Muscle of leg (tissue), 3 donors: ENCODE measurements at regions not wholly inside any gene's neighbourhood (a gene's known extent, or its start where the extent isn't known, plus 50 kb on each side); places are given as distances from the start of the nearest gene placed in this dataset.

Experiments
- DNase-seq: peaks from one replicate; pipeline ENCODE4 v3.0.0; 2013
- H3K27ac ChIP-seq: one replicate; pipeline ENCODE4 v1.5.1; 2013; ENCODE audit warnings: mild to moderate bottlenecking, low read length, control low read depth
- H3K27me3 ChIP-seq: one replicate; pipeline ENCODE4 v1.6.1; 2013; ENCODE audit warnings: low read length; ENCODE audit not compliant: control insufficient read depth, insufficient read depth
- H3K36me3 ChIP-seq: one replicate; pipeline ENCODE4 v1.6.1; 2013; ENCODE audit warnings: low read length; ENCODE audit not compliant: control insufficient read depth, insufficient read depth
- H3K4me1 ChIP-seq: one replicate; pipeline ENCODE4 v1.6.1; 2013; ENCODE audit warnings: low read length; ENCODE audit not compliant: control insufficient read depth, insufficient read depth
- H3K4me3 ChIP-seq: one replicate; pipeline ENCODE4 v1.5.1; 2013; ENCODE audit warnings: low read length, control low read depth
- H3K9me3 ChIP-seq: replicated peaks from 2 replicates; pipeline ENCODE4 v1.6.1; 2013; ENCODE audit warnings: low read depth, low read length; ENCODE audit not compliant: control insufficient read depth
- WGBS: methylation state at CpG from one replicate; pipeline ENCODE4 v1.1.5; 2013; ENCODE audit warnings: missing lambda C conversion rate; ENCODE audit not compliant: insufficient coverage; 5-methylcytosine and 5-hydroxymethylcytosine counted together

DNA sequence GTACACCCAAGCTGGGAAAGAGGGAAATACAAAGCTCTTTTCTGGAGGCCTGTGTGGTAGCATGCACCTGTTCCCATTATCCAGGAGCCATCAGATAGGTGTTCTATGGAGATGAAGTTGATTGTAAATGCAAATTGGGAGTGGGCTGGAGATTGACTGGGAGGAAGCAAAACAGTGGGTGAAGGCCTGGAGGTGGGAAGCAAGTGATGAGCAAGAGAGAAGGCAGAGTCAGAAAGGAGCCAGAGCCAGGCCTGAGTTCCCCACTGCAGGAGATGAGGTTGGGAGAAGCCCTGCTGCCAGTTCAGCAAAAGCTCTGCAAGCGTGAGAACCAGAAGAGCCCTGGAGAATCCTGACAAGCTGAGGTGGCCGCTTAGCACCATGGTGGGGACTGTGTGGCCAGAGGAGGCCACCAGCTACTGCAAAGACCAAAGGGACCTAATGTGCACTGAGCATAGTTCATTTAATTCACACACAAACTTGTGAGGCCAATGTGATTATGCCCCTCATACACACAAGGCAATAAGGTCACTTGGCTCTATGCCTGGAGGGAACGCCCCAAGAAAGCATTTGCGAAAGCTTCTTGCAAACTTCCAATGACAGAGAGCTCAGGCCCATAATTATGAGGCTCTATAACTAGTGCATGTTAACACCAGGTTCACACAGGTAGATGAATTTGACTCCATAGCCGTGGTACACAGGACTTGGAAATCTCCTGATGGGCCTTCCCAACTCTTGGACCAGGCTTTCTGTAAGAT lies 73.0 kb upstream of the GRIK3 start:
- no peak for DNase-seq
- Histone ChIP-seq H3K36me3 (no peaks in the 10 kb centered on the region), H3K4me3 (no peak overlapping the region), H3K4me1 (no peaks in the 10 kb centered on the region), H3K9me3 (no peaks in the 10 kb centered on the region), H3K27me3 (no peaks in the 10 kb centered on the region), H3K27ac (no peak overlapping the region)
- WGBS = 90% methylated on average over 4 of the region's 5 CpGs

DNA sequence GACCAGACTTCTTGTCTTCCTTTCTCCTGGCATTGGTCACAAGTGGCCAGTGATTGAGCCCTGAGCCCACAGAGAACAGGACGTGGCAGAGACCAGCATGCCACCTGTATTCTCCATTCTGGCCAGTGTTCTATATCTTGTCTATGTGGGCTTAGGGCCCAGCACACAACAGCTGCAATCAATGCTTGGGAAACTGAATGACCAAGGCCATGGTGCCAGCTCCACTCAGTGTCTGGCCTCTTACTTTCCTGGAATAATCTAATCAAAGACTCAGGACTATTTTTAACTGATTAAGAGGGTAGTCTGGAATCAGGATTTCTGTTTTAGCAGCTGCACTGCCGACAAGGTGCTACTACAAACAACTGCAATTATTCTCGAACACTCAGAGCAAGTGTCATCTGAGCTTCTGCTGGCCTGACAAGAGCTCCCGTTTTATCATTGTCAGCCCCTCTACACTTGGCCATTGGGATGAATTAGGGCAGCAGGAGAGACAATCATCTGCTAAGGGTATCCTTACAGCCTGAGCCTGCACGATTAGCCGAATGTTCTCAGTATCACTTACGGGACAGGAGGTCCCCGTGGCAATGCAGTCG lies 74.4 kb upstream of the GRIK3 start:
- Histone ChIP-seq H3K9me3 (no peaks in the 10 kb centered on the region), H3K27ac (no peak overlapping the region), H3K27me3 (no peaks in the 10 kb centered on the region), H3K36me3 (no peaks in the 10 kb centered on the region), H3K4me1 (no peaks in the 10 kb centered on the region), H3K4me3 (no peak overlapping the region)
- 70% methylated on average over 6 of the region's 9 CpGs for WGBS
- DNase-seq = no peak

DNA sequence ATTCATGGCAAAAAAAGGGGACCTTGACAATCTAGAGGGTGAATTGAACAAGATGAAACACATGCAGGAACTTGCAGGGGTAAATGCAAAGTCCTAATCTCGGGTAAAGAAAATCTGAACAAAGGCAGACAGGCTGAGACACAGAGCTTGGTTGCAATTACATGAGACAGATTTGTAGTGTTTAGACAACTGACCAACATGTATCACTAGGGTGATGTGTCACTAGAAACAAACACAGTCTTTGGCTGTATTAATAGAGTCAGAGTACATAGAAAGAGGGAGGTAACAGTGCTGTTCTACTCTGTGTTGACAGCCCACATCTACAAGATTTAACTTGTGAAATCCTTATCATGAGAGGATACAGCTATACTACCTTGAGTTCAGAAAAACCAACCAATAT lies 78.1 kb upstream of the GRIK3 start:
- peaks cover 3% of the 10 kb centered on the region for H3K27me3 ChIP-seq
- H3K4me1 ChIP-seq = no peaks in the 10 kb centered on the region
- no peaks in the 10 kb centered on the region for H3K36me3 ChIP-seq
- 83% methylated on average over 1 of the region's 1 CpG for WGBS
- DNase-seq = no peak
- H3K4me3 ChIP-seq = no peak overlapping the region
- H3K27ac ChIP-seq = no peak overlapping the region
- no peaks in the 10 kb centered on the region for H3K9me3 ChIP-seq

DNA sequence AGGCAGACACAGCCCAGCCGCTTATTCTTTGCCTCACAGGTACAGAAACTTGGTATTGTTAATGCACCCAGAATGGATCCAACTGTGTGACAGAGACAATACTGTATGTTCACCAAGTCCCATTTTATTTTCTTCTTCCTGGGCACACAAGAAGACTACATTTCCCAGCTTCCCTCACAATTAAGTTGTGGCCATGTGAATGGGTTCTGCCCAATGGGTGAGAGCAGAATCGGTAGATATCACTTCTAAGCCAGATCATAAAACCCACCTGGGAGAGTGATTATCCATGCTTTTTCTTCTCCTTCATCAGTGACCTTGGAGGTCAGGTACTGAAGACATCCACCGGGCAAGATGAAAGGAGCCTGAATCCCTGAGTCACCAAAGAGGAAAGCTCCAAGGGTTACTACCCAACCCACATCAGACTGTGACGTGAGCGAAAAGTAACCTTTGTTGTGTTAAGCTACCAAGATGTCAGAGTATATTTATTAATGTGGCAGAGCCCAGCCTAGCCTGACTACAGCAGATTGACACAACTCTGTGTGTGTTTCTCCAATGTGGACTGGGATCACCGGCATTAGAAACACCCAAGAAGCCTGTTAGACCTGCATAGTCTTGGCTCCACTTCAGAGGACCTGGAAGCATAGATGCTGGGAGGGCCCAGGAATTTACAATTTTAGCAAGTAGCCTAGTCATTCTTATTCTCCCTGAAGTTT lies 79.1 kb upstream of the GRIK3 start:
- no peak for DNase-seq
- Histone ChIP-seq H3K36me3 (no peaks in the 10 kb centered on the region), H3K4me3 (no peak overlapping the region), H3K4me1 (no peaks in the 10 kb centered on the region), H3K27me3 (peaks cover 3% of the 10 kb centered on the region), H3K27ac (no peak overlapping the region), H3K9me3 (no peaks in the 10 kb centered on the region)
- 77% methylated on average over 3 of the region's 6 CpGs for WGBS

DNA sequence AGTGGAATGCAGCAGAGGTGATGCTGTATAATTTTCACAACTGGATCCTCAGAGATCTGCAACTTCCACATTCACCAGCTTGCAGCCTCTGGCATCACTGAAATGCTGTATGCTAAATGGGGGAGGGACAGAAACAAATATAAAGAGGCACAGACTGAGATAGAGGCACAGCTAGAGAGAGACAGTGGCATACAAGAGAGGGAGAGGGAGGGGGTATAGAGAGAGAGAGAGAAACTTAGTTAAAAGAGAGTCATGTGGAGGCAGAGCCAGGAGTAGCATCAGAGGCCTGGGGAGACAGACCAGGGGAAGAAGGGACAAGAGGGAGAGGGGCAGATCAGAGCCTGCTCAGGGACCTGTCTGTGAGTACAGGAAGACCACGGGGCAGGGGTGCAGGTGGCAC lies 84.5 kb upstream of the GRIK3 start:
- Histone ChIP-seq H3K4me3 (no peak overlapping the region), H3K9me3 (no peaks in the 10 kb centered on the region), H3K4me1 (no peaks in the 10 kb centered on the region), H3K36me3 (no peaks in the 10 kb centered on the region), H3K27me3 (peaks cover 3% of the 10 kb centered on the region), H3K27ac (no peak overlapping the region)
- whole genome bisulfite sequencing = 55% methylated on average over 1 of the region's 1 CpG
- DNase-seq = no peak

DNA sequence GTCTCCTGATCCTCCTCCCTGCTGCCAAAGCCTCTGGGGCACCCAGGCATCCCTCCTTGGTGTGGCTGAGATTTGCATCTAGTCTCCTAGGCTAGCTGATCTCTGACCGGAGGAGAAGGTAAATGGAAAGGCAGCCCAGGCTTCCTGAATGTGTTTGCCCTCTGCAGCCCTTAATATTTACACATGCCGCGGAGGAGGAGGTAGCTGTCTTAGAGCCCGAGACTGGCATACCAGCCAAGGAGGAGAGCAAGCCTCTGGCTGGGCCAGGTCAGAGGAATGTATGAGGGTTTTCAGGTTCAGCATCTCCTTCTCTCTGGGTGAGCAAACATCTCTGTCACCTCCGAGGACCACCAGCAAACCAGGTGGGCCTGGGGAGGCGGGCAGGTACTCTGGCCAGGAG lies 86.0 kb upstream of the GRIK3 start:
- no peak for DNase-seq
- Histone ChIP-seq H3K27ac (no peak overlapping the region), H3K27me3 (no peaks in the 10 kb centered on the region), H3K4me1 (no peaks in the 10 kb centered on the region), H3K36me3 (no peaks in the 10 kb centered on the region), H3K4me3 (no peak overlapping the region), H3K9me3 (no peaks in the 10 kb centered on the region)
- WGBS = 89% methylated on average over 6 of the region's 6 CpGs

DNA sequence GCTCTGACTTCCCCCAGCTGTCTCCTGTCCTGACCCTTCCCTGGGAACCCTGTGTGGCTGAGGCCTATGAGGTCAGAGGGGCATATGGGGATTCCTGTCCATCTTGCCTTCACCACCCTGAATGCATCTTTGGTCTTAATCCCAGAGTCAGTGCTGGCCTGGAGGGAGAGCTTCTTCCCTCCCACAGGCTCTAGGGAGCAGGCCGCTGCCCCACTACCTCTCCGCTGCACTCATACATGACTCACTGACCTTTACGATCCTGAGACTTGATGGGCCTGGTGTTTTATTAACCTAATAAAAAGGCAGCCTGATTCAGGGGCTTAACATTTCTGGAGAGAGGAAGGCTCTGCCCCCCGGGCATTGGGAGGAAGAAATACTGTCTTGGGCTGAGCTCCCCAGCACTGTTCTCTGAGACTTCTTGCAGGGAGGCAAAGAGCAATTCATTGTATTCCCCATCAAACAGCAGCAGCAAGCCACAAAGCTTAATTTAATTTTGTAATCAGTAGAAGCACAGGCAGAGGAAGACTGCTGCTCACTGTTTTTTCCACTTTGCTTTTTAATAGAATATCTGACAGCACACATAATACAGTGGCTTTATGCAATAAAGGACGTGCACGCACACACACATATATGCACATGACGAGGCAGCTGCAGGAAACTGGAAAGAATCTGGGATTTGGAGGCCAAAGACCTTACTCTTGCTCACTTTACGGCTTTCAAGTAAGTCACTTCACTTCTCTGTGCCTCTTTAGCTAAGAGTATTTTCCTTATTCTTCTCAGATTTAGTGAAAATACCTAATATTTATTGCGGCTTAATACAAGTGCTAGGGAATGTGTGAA lies 89.2 kb upstream of the GRIK3 start:
- 7% methylated on average over 3 of the region's 9 CpGs for WGBS
- Histone ChIP-seq H3K27me3 (no peaks in the 10 kb centered on the region), H3K4me1 (no peaks in the 10 kb centered on the region), H3K4me3 (no peak overlapping the region), H3K9me3 (no peaks in the 10 kb centered on the region), H3K27ac (peak overlapping the region; percentile 29), H3K36me3 (no peaks in the 10 kb centered on the region)
- DNase-seq = peak; percentile 80

DNA sequence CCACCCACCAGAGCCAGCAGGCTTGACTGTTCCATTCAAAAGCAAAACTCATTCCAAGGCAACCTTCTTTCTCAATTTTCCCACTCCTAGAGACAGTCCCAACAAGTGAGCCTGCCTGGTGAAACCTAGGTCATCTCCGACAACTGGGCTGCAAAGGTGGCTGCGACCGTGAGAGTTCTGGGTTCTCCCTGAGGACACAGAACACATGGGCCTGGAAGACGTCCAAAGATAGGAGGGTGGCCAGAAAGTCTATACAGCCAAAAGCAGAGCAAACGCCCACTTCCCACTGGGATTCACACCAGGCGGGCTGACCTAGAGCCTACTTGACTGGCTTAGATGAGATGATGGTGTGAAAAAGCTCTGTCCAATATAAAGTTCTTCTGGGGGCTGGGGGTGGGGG lies 90.2 kb upstream of the GRIK3 start:
- no peaks in the 10 kb centered on the region for H3K9me3 ChIP-seq
- no peaks in the 10 kb centered on the region for H3K36me3 ChIP-seq
- no peak for DNase-seq
- H3K4me1 ChIP-seq = no peaks in the 10 kb centered on the region
- H3K27me3 ChIP-seq = no peaks in the 10 kb centered on the region
- no peak overlapping the region for H3K4me3 ChIP-seq
- no peak overlapping the region for H3K27ac ChIP-seq
- WGBS = no CpG with 5 or more reads among the region's 6 CpGs

DNA sequence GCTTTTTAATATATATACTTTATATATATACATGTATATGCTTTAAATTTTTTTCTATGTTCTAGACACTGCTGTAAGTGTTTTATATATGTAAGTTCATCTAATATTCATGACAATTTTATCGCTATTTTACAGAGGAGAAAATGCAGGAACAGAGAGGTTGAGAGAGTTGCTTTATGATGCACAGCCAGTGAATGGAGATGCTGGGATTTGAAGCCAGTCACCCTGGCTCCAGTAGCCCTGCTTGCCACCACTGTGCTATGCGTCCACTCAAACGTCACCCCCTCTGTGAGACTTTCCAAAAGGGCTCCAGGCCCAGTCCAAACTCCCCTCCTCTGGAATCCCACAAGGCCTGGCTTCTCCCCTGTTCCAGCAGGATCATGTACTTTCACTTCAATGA lies 91.0 kb upstream of the GRIK3 start:
- no peak overlapping the region for H3K4me3 ChIP-seq
- H3K27me3 ChIP-seq = no peaks in the 10 kb centered on the region
- H3K4me1 ChIP-seq = no peaks in the 10 kb centered on the region
- DNase-seq = no peak
- no peak overlapping the region for H3K27ac ChIP-seq
- WGBS = 56% methylated on average over 2 of the region's 3 CpGs
- H3K36me3 ChIP-seq = no peaks in the 10 kb centered on the region
- H3K9me3 ChIP-seq = no peaks in the 10 kb centered on the region

DNA sequence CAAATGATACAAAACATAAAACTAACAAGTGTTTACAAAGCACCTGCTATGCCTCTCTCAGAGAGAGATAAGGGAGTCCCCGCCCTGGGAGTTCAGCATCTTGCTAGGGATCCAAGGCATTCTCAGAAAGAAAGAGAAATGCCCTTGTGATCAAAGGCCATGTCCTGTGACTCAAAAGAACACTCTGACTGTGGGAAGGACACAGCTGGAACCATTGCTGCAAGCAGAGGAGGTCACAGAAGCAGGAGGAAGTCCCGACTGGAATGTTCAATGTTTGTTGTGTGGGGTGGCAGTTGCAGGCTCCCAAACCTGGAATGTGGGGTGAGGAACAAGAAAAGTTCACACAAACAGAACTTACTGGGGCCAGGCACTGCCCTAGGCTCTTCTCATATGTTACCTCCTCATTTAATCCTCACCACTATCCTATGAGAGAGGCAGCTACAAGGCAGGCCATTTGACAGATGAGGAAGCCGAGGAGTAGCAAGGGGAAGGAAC lies 93.0 kb upstream of the GRIK3 start:
- no peaks in the 10 kb centered on the region for H3K27me3 ChIP-seq
- no peak overlapping the region for H3K27ac ChIP-seq
- no peak overlapping the region for H3K4me3 ChIP-seq
- no peaks in the 10 kb centered on the region for H3K4me1 ChIP-seq
- H3K9me3 ChIP-seq = no peaks in the 10 kb centered on the region
- DNase-seq = no peak
- no peaks in the 10 kb centered on the region for H3K36me3 ChIP-seq
- 57% methylated on average over 3 of the region's 3 CpGs for WGBS
